ENCODE measurements at regions not wholly inside any gene's neighbourhood (a gene's known extent, or its start where the extent isn't known, plus 50 kb on each side); places are given as distances from the start of the nearest gene placed in this dataset. TPM values are rescaled to one million over a fixed set of nuclear protein-coding genes. Genes with fewer than 3 reads are reported as not detected.

Small RNA genes lying in the stretch of these regions (small RNA-seq; reads per million reads assigned to genes)
- gene RF01518 (not detected), gene RNA5SP358 (31.9 reads per million, percentile 94 among the genes with 10 or more reads in this experiment), gene RNA5SP359 (1.4 reads per million, percentile 50 among the genes with 10 or more reads in this experiment)
